Right hindlimb (tissue), 1 donor: ENCODE measurements at regions not wholly inside any gene's neighbourhood (a gene's known extent, or its start where the extent isn't known, plus 50 kb on each side); places are given as distances from the start of the nearest gene placed in this dataset.
A peak's percentile ranks its signal among the peaks of the same experiment; 100 is the strongest.
"Not testable (repeated sequence)": the region's sequence is repeated elsewhere in the genome, so short reads cannot be mapped to it uniquely, and the experiment has no call there.

Experiments
- DNase-seq: peaks from one replicate; pipeline ENCODE4 v3.0.0-alpha.2; 2018

DNA sequence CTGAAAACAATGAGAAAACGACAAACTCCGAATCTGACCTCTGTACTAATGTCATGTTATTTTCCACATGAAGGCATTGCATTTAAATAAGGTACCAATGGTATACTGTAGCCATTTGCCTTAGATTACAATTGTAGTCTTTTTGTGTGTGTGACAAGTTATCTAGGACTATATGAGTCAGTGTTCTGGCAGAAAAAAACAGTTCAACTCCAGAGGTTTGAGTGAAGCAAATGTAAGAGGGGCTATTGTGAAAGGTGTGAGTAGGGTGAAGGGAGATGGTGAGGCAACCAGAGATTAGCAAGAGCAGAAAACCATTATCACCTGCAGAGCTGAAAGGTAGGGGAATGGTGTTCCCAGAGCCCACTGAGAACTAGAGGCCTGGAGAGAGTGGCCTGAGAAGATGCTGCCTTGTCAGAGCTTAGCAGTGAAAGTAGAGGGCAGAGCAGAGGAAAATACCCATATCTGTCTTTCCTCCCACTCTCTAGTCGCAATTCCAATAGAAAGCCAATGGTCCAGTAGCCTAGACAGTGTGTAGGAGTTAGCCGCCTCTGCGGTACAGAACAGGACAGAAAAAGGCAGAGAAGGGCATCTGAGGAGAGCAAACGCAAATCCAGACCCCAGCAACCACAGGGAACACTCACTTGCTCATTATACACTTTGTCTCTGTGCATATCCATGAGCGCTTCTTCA, 112.2 kb downstream of the DYRK2 start:
- no peak for DNase-seq

DNA sequence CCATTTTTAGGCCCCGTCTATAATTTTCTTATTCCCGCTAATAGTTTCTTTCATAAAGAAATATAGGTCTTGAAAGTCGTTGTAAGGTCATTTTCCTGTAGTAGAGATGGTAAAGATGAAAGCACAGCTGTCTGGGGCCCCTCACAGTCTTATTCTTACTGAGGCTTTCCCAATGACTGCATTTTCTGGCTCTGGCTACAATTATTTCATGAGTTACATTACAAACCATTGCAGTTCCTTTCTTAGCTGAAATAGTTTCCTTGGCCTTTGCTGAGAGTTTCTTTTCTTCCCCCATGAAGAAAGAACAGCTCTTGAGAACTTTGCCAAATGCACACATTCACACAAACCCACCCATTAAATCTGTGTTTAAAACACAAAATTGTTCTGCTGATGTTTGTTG, 113.0 kb downstream of the DYRK2 start:
- no peak for DNase-seq

DNA sequence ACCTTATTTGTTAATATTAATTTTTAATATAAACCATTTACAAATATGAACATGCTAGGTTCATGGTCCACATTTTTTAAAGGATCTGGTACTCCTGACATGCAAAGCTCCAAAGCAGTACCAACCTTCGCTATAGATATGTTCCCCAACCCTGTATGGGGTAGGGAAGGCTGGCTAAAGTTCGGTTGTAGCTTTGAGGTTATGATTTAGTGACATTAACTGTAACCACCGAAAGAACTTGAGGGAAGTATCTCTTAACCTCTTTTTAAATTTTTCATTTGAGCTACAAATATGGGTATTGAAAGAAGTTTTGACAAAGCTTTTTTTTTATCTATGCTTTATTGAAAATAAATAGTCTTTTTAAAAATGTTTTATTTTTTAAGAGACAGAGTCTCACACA, 115.5 kb downstream of the DYRK2 start:
- no peak for DNase-seq

DNA sequence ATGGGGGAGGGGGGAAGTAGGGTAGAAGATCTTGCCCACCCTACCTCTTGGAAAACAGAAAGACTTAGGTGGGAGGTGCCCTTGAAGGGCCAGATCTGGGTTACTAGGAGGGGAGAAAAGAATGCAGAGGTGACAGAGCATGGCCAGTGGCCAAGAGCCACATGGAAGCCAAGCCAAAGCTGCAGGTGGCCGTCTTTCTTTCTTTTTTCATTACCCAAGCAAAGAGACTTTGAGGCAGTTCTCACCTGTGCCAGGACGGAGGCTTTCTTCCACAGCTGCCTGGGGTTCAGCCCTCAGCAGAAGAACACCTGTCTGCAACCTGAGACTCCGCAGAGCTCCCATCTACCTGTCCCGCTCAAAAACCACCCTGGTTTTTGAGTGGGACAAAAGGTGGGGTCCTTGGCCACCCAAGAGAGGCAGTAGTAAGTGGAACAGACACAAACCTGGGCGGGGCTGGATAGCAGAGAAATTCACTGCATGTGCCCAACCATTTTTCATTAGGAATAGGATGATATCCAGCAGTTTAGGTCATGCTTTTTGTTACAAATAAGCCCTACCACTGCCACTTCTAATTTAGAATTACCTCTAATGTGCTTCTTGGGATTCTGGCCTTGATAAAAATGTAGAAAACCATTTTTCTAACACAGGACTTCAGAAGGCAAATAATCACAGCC, 116.5 kb downstream of the DYRK2 start:
- no peak for DNase-seq

DNA sequence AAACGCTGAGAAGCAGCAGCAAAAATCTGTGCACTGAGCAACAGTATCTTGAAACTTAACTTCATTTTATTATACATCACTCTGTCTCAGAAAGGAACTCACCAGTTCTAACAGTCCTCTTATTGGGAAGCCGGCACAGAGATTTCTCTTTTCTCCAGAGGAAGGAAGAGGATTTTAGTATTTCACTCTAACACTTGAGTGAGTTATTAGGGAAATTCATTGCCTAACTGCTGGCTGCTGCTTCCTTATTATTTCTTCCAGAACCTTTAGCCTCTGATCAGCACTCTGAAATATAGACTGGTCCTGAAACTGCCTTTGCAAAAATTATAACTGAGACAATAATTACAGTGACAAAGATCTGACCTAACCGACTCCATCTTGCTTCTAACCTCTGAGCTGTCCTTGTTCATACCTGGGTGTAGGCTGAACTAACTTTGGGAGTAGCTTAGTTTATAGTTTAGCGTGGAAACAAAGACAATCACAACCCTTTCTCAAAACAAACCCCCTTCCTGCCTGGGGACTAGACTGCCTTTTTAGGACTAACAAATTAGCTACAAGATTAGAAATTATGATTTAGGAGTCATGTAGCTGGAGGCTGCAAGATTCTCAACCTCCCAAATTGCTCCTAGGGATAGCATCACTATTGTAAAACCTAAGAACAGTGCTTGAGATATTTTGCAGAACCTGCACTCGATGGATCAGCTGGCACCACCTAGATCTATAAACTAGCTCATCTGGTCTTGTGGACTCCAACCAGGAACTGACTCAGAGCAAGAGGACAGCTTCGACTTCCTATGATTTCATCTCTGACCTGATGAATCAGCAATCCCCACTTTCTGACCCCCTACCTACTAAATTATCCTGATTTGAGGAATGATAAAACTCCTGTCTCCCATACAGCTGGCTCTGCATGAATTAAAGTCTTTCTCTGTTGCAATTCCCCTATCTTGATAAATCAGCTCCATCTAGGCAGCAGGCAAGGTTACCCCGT, 117.5 kb downstream of the DYRK2 start:
- DNase-seq, result no peak

DNA sequence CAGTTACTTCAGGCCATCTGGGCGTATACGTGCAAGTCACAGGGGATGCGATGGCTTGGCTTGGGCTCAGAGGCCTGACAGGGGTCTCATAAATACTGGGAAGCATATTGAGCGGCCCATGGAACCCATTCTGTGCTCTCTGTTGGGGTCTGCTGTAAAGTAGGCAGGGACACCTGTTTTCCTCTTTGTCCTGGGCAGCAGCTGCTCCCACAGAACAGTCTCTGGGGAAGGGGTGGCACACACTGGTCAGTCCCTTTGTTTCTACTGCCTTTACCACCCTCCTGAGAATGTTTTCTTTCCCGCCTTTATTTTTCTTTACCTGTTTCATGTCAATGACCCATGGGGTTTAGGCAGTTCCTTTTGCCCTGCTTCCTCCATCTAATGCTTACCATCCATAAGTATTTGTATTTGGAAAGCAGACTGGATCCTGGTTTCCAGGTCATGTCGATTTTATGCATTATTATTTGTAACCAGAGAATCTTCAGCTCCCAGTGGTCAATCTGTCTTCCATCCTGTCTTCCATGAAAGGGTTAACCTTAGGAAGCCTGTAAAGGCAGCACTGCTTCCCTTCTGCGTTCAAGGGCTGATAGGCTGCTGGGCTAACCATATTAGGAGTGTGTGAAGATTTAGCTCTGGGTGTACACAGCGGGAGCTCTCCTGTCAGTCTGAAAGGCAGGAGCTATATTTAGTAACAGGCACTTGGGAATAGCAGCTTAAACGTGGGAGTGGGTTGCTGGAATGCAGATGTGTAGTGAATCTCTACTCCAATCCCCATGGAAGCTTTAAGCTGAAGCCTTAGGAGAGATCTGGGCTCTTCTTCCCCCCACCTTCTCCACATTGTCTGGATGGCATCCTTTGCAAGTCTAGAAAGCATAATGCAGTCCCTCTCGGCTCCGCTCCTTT, 124.0 kb downstream of the DYRK2 start:
- DNase-seq, result peak; percentile 30

DNA sequence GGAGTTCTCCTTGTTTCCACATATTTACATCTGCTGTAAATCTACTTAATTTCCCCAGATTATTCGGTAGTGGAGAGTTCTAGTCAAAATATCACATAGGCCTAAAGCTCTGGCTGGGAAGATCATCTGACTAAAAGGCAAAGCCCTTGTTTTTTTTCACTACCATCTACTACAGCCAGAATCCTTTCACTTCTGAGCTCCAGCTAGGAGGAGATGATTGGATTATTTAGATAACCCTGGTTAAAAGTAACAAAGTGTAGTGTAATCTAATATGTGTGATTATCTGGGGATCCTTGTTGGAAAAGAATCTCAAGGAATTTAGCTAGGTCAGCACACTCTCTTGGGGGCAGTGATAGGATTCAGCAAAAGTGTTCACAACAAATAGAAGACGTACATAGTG, 125.4 kb downstream of the DYRK2 start:
- no peak for DNase-seq

DNA sequence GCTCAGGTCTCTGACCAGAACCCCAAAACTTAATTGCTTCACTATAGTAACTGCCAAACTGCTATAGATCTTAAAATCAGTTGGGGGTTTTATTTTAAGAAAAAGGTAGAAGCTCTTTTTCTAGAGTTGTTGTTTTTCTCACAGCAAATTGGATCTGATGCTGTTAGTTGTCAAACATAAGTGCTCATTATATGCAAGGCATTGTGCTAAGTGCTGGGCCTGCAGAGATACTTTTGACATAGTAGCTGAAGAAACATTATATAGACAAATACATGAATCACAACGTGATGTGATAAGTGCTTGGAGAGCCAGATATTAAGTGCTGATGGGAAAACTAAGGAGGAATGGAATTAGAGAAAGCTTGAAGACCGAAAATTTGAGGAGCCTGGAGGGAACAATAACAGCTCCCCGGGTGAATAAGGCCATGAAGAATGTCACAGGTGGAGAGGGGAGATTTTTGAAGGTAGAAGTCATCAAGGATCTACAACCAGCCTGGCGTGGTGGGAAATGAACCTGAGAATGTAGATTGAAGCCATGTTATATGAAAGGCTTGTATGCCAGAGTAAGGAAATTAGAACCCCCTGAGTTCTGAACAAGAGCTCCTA, 126.5 kb downstream of the DYRK2 start:
- no peak for DNase-seq

DNA sequence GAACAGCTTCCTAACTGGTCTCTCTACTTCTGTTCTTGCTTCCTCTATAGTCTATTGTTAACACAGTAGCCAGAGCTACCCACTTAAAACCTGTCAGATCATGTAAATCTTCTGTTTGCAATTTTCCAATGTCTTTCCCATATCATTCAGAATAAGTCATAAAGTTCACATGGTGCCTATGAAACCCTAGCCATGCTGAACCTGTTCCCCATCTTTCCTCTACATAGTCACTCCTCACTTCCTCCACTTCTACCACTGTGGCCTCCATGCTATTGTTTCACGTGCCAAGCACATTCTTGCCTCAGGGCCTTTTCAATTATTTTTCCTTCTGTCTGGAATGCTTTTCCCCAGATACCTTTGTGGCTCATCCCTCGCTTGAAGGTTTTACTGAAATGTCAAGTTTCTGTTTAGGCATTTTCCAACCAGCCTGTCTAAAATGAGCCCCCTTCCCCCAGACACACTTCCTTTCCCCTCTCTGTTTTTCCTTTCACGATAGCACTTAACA, 132.1 kb downstream of the DYRK2 start:
- no peak for DNase-seq

DNA sequence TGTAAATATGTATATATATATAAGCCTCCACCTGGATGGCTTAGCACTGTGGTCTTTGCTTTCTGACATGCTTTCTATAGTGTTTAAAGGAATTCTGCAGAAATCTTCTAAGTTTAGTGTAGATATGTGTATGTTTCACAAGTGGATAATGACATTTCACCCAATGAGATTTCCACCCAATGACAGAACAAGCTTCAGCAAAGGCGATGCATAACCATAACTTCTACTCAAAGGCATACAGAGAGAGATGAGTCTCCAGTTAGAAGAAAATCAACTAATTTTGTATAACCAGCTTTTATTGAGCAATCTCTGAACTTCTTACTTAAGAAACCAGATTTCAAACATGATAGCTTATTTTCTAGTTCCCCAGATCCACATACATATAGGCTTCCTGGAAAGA, 134.0 kb downstream of the DYRK2 start:
- no peak for DNase-seq

DNA sequence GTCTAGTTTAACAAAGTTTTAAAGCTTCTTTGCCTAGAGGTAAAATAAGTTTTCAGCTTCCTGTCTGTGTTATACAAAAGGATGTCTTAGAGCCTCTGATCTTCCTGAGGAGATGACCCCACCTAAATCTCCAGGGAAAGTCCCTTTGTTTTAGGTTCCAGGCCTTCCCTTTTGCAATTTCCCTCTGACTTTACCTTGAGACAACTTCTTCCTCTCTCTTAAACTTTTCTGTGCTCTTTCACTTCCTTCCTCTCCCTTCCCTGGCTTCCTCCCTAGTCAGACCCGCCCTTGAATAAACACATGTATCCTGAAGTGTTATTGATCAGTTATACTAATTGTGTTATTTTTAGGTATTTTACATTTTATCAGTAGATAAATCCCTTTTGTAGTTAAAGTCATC, 134.8 kb downstream of the DYRK2 start:
- DNase-seq, result no peak

DNA sequence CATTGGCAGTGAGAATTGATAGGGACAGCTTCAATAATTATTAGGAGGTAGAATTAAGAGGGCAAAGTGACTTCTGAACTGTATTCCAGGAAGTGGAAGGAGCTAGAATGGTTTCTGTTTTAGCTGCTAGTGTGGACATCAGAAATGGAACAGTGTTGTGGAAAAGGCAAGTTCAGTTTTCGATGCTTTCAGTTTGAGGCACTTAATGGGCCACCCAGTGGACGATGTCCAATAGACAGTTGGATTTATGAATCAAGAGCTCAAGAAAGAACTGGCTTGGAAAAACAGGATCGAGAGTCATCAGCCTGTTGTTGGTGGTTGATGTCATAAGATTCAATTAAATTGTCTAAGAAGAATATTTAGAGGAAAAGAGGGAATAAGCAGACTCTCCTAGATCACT, 136.3 kb downstream of the DYRK2 start:
- no peak for DNase-seq

DNA sequence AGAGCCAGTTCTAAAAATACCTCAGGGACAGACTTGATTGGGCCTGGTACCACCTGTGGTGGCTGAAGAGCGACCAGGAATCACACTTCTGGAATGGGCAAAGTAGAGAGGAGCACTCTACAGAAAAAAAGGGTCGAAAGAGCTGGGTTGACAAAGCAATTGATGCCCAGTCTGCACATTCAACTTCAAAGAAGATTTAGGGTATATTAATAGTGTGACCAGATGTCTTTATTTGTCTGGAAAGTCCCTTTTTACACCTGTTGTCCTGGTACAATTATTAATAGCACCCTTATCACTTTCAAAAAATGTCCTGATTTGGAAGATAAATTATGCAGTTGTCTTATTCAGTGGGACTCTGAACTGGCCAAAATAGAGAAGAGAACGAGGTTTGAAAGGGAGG, 137.5 kb downstream of the DYRK2 start:
- DNase-seq, result no peak

DNA sequence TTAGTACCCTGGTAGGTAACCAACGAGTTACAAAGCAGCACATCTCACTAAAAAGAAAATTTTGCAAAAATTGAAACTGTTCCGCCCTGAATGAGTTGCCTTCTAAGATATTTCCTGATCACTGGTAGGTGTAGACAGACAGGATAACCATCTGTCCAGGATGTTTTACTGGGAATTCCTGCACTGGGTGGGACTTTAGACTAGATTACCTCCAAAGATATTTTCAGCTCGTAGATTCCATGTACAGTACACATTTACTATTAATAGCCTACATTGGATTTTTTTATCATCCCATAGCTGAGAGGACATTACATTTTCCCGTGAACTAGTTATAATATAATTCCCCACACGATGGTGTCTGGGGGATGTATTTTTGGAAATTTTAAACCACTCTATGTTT, 139.6 kb downstream of the DYRK2 start:
- no peak for DNase-seq

DNA sequence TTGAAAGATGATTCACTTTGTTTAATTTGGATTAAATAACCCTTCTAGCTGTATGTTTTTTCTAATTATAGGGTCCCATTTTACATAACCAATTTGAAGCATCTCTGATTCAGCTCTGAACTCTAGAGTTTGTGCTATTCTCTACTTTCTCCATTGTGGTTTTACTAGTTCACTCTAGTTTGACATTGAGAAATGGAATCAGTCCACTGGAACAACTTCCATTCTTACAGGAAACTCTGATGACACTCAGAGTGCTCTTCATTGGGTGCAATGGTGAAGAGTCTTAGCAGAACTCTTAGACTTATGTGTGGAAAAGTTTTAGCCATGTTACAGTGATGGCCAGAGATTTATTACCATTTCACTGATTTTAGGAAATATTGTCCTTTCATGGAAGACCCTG, 140.7 kb downstream of the DYRK2 start:
- DNase-seq, result no peak

DNA sequence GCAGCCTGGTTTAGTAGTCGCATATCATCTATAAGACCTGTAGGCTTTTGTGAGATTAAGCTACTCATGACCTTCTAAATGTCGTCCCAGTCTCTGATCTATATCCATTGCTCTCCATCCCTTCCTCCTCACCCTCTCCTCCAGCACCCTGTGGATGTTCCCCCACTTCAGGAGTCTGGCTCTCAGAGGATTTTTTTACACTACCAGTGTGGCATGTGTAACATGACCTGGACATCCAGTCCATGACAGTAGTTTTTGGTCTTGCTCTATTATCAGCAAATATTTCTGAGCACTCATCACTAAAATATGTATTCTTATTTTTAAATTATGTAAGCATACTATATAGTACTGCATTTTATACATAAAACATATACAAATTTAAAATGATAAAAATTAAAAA, 142.1 kb downstream of the DYRK2 start:
- no peak for DNase-seq

DNA sequence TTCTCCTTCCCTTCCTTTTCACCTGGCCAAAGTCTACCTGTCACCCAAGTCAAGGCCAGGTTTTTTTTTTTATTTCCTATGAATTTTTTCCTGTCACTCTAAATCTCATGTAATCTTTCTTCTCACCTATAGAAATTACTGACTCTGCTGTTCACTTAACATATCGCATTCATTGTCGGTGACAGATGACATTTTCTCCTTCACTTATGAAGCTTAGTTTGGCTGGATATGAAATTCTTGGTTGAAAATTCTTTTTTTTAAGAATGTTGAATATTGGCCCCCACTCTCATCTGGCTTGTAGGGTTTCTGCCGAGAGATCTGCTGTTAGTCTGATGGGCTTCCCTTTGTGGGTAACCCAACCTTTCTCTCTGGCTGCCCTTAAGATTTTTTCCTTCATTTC, 142.8 kb downstream of the DYRK2 start:
- not testable (repeated sequence) for DNase-seq

DNA sequence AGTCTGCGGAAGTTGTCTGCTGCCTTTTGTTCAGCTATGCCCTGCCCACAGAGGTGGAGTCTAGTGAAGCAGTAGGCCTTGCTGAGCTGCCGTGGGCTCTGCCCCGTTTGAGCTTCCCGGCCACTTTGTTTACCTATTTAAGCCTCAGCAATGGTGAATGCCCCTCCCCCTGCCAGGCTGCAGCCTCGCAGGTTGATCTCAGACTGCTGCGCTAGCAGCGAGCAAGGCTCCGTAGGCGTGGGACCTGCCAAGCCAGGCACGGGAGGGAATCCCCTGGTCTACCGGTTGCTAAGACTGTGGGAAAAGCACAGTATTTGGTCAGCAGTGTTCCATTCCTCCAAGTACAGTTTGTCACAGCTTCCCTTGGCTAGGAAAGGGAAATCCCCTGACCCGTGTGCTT, 143.6 kb downstream of the DYRK2 start:
- DNase-seq, result no peak

DNA sequence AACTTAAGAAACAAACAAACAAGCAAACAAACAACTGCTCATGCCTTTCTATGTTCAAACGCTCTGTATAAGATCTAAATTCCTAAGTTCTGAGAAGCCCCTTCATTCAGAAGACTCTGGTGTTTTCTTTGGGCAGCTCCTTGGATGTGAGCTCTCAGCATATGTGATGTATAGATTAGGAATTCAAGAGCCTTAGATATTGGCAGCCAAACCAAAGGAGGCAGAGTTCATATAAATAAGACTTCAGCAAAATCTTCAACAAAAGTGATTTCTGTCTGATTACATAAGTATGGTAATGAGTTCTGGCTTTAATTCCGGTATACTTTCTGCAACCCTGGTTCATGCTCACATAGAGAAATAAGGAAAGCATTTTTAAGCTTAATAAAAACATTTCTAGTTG, 145.6 kb downstream of the DYRK2 start:
- no peak for DNase-seq

DNA sequence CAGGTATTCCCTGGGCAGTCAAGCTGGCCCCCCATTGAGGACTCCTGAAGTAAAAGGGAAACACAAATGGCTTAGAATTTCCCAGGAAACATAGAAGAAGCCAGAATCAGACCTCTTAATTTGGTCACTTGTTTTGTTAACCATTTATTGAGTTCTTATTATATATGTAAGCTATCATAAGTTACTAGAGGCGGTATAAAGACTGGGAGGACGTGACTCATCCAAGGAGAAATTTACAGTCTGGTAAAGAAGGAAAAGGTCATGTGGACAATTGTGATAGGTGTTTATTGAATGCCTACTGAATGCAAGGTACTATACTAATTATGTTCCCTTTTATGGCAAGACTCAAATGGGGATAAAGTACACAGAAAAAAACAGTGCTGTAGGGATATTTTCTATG, 146.7 kb downstream of the DYRK2 start:
- DNase-seq, result no peak

DNA sequence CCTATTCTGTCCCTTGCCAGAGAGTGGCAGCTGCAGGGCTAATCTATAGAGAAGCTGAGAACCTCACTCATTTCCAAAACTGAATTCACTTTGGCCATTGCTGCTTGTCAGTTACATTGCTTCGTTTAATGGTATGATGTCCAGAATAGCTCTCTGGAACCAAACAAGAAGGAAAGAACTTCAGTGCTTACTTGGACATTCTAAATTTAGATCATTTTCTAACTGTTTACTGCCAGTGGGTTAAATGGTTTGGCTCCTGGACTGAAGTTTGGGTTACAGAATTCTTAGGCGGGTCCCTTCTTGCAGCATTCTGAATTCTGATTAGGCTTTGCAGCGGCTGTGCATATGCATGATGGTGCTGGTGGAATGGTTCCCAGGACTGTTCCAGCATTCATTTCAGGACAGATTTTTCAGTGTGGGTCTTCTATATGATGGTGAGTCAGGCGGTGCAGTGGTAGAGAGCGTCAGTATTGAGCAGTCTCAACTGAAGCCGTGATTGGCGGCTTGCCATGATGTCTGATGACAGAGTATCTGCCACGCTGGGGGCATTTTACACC, 148.7 kb downstream of the DYRK2 start:
- DNase-seq, result peak; percentile 52

DNA sequence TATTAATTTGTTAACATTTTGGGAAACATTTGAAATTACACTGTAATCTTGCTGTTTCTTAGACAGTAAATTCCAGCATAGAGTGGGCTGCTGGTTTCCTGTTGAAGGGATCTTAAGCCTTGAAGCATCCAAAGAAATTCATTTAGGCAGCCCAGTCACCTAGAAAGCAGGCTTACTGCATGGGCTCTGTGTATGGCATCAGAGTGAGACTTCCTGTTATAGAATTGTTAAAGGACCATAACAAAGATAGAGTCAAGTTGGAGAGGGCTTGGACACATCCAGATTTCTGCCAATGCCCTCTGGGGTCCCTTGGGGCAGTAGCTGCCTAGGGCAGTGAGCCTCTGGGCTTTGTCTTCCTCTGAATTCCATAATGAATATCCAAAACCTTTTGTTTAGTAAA, 149.2 kb downstream of the DYRK2 start:
- no peak for DNase-seq
